DOHH2 (cell line): ENCODE measurements at regions not wholly inside any gene's neighbourhood (a gene's known extent, or its start where the extent isn't known, plus 50 kb on each side); places are given as distances from the start of the nearest gene placed in this dataset.

ENCODE experiments used
- CTCF ChIP-seq: fragments of 200-600 bp; sonication (generic); IDR thresholded peaks from one replicate; pipeline ENCODE4 v1.5.1; 2014; ENCODE audit warnings: antibody characterized with exemption, mild to moderate bottlenecking, low read depth, low read length; ENCODE audit not compliant: poor library complexity, severe bottlenecking
- EZH2phosphoT487 ChIP-seq: fragments of 200-600 bp; sonication (generic); IDR thresholded peaks from 2 replicates; pipeline ENCODE4 v1.6.1; 2017; ENCODE audit warnings: borderline replicate concordance, mild to moderate bottlenecking, antibody characterized with exemption, low read length, moderate library complexity, mixed read lengths

GRCh38 chr9:12604164-12604821, 88.9 kb upstream of the TYRP1 start:
- TF ChIP-seq CTCF (no peak), EZH2phosphoT487 (no peak)
